GM12865 (cell line): ENCODE measurements at regions not wholly inside any gene's neighbourhood (a gene's known extent, or its start where the extent isn't known, plus 50 kb on each side); places are given as distances from the start of the nearest gene placed in this dataset.

Experiments
- DNase-seq: peaks from one replicate; pipeline ENCODE4 v3.0.0; 2010; ENCODE audit warnings: low read depth
- H3K4me3 ChIP-seq: 2 replicates; pipeline ENCODE4 v1.5.1; 2011; ENCODE audit warnings: mild to moderate bottlenecking, low read depth, low read length, control low read depth
- TF ChIP-seq, protein P1 (sequence below): IDR thresholded peaks from 2 replicates; pipeline ENCODE4 v1.5.1; 2011; ENCODE audit warnings: low read length, control low read depth, low read depth, inconsistent platforms; ENCODE audit not compliant: insufficient read depth; ENCODE audit errors: missing control alignments

- no peak for DNase-seq
Observed at GRCh38 chr10:90604636-90605035, 253.2 kb downstream of the HTR7 start.

GRCh38 chr10:90605506-90605905 lies 252.3 kb downstream of the HTR7 start:
- no peak for DNase-seq
- no peak overlapping the region for H3K4me3 ChIP-seq
- TF ChIP-seq, protein P1, sequence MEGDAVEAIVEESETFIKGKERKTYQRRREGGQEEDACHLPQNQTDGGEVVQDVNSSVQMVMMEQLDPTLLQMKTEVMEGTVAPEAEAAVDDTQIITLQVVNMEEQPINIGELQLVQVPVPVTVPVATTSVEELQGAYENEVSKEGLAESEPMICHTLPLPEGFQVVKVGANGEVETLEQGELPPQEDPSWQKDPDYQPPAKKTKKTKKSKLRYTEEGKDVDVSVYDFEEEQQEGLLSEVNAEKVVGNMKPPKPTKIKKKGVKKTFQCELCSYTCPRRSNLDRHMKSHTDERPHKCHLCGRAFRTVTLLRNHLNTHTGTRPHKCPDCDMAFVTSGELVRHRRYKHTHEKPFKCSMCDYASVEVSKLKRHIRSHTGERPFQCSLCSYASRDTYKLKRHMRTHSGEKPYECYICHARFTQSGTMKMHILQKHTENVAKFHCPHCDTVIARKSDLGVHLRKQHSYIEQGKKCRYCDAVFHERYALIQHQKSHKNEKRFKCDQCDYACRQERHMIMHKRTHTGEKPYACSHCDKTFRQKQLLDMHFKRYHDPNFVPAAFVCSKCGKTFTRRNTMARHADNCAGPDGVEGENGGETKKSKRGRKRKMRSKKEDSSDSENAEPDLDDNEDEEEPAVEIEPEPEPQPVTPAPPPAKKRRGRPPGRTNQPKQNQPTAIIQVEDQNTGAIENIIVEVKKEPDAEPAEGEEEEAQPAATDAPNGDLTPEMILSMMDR, result no peak

More at GRCh38 chr10:90604636-90605035, 253.2 kb downstream of the HTR7 start:
- TF ChIP-seq, protein P1, result no peak
- no peak overlapping the region for H3K4me3 ChIP-seq

- DNase-seq, result no peak
- TF ChIP-seq, protein P1, result no peak
- no peak overlapping the region for H3K4me3 ChIP-seq
Observed at GRCh38 chr10:90612276-90612675, 245.6 kb downstream of the HTR7 start.

GRCh38 chr10:90614631-90615030 lies 243.2 kb downstream of the HTR7 start:
- TF ChIP-seq, protein P1, result no peak
- no peak overlapping the region for H3K4me3 ChIP-seq

GRCh38 chr10:90621577-90621976 lies 236.3 kb downstream of the HTR7 start:
- no peak for DNase-seq
- H3K4me3 ChIP-seq, result no peak overlapping the region
- TF ChIP-seq, protein P1, result no peak

More at GRCh38 chr10:90614631-90615030, 243.2 kb downstream of the HTR7 start:
- no peak for DNase-seq

GRCh38 chr10:90635111-90635765 lies 222.6 kb downstream of the HTR7 start:
- TF ChIP-seq, protein P1, result no peak
- no peak overlapping the region for H3K4me3 ChIP-seq
- no peak for DNase-seq

- TF ChIP-seq, protein P1, result no peak
- no peak overlapping the region for H3K4me3 ChIP-seq
- DNase-seq, result no peak
Observed at GRCh38 chr10:90640756-90641155, 217.1 kb downstream of the HTR7 start.
